GM12878 (cell line): ENCODE measurements at regions not wholly inside any gene's neighbourhood (a gene's known extent, or its start where the extent isn't known, plus 50 kb on each side); places are given as distances from the start of the nearest gene placed in this dataset.

ENCODE experiments used
- ATAC-seq: fragments of 200-7000 bp; cut with Tn5 transposase; 3 replicates; pipeline ENCODE4 v1.9.1; 2020; ENCODE audit warnings: mild to moderate bottlenecking, moderate library complexity
- BruUV-seq: library from RNA; stranded (reverse); fragments of 400-500 nt; replicated peaks from 2 replicates; lab custom pipeline; 2021; lab: Mats Ljungman, UMichigan
- CTCF ChIA-PET: fragments of 300-600 bp; sonication (Branson Sonifier 250); formaldehyde crosslinking; extraction: SDS; loops from one replicate; lab custom pipeline; 2021; ENCODE audit warnings: inconsistent platforms; lab: Yijun Ruan, JAX
- POLR2A ChIA-PET: fragments of 350-600 bp; formaldehyde crosslinking; extraction: SDS; loops from one replicate; lab custom pipeline; 2021; ENCODE audit warnings: inconsistent platforms; lab: Charles Lee
- RAD21 ChIA-PET: fragments of 300-600 bp; sonication (Branson Sonifier 250); formaldehyde crosslinking; loops from one replicate; lab custom pipeline; 2023; ENCODE audit warnings: antibody characterized with exemption; ENCODE audit not compliant: unreplicated experiment; lab: Charles Lee
- SMC1A ChIA-PET: fragments of 300-600 bp; sonication (Branson Sonifier 250); formaldehyde crosslinking; loops from one replicate; lab custom pipeline; 2023; ENCODE audit not compliant: unreplicated experiment, uncharacterized antibody; lab: Charles Lee
- DNase-seq: peaks from one replicate; pipeline ENCODE4 v3.0.0-alpha.2; 2011; ENCODE audit warnings: low read depth, low spot score
- FAIRE-seq: peaks from 3 replicates; lab custom pipeline; 2011; peaks lifted over from hg19 to GRCh38; lab: Jason Lieb, UNC
- H2AFZ ChIP-seq: 2 replicates; pipeline ENCODE4 v1.6.0; 2011; ENCODE audit warnings: low read depth, low read length, control low read depth; ENCODE audit not compliant: control insufficient read depth
- H3K27ac ChIP-seq: 2 replicates; pipeline ENCODE4 v1.5.1; 2011; ENCODE audit warnings: control low read depth; ENCODE audit not compliant: control insufficient read depth, insufficient read depth
- H3K27me3 ChIP-seq, 2 experiments: replicated peaks in 1 of 2; 2 replicates each; pipeline versions ENCODE4 v1.6.0 to v1.6.1; 2011; ENCODE audit warnings: low read length in 1 of 2; ENCODE audit not compliant: control insufficient read depth in 2 of 2, insufficient read depth in 2 of 2
- H3K36me3 ChIP-seq, 2 experiments: 2 replicates each; pipeline ENCODE4 v1.5.1; 2011; ENCODE audit warnings: low read length in 1 of 2; ENCODE audit not compliant: control insufficient read depth in 2 of 2, insufficient read depth in 2 of 2
- H3K4me1 ChIP-seq: 2 replicates; pipeline ENCODE4 v1.6.1; 2011; ENCODE audit warnings: mild to moderate bottlenecking, low read length, moderate library complexity, mixed read lengths; ENCODE audit not compliant: control insufficient read depth, insufficient read depth
- H3K4me2 ChIP-seq: 2 replicates; pipeline ENCODE4 v1.6.0; 2011; ENCODE audit warnings: control low read depth; ENCODE audit not compliant: control insufficient read depth, insufficient read depth
- H3K4me3 ChIP-seq: fragments of 200-600 bp; sonication (generic); 2 replicates; pipeline ENCODE4 v1.5.1; 2016
- H3K79me2 ChIP-seq: 2 replicates; pipeline ENCODE4 v1.6.0; 2011; ENCODE audit warnings: low read length; ENCODE audit not compliant: control insufficient read depth, insufficient read depth
- H3K9ac ChIP-seq: 2 replicates; pipeline ENCODE4 v1.8.0; 2011; ENCODE audit warnings: low read length, control low read depth, mixed read lengths; ENCODE audit not compliant: control insufficient read depth, insufficient read depth
- H3K9me3 ChIP-seq: replicated peaks from 3 replicates; pipeline ENCODE4 v1.5.1; 2011; ENCODE audit warnings: mild to moderate bottlenecking, low read length; ENCODE audit not compliant: control insufficient read depth, insufficient read depth
- H4K20me1 ChIP-seq: 2 replicates; pipeline ENCODE4 v1.6.0; 2011; ENCODE audit not compliant: control insufficient read depth, insufficient read depth
- ATF7 ChIP-seq: fragments of 450-650 bp; IDR thresholded peaks from 2 replicates; pipeline ENCODE4 v1.6.1; 2016; ENCODE audit warnings: low read depth, mild to moderate bottlenecking
- CUX1 ChIP-seq: IDR thresholded peaks from 2 replicates; pipeline ENCODE4 v1.6.1; 2012; ENCODE audit warnings: improper control_type of control experiment, low read depth, low read length; ENCODE audit not compliant: insufficient replicate concordance
- FOXK2 ChIP-seq: fragments of 450-650 bp; IDR thresholded peaks from 2 replicates; pipeline ENCODE4 v1.6.1; 2017; ENCODE audit warnings: mild to moderate bottlenecking, moderate library complexity
- GABPA ChIP-seq: IDR thresholded peaks from 2 replicates; pipeline ENCODE4 v1.6.1; 2014; ENCODE audit warnings: antibody characterized with exemption, low read depth, mild to moderate bottlenecking, inconsistent platforms
- IRF3 ChIP-seq: fragments of 450-650 bp; IDR thresholded peaks from 2 replicates; pipeline ENCODE4 v1.6.1; 2014; ENCODE audit warnings: mild to moderate bottlenecking
- PAX5 ChIP-seq: IDR thresholded peaks from 2 replicates; pipeline ENCODE4 v1.6.1; 2011; ENCODE audit warnings: low read depth, low read length, borderline replicate concordance
- POLR2AphosphoS5 ChIP-seq: IDR thresholded peaks from 2 replicates; pipeline ENCODE4 v1.6.1; 2011; ENCODE audit warnings: mild to moderate bottlenecking, low read length, inconsistent platforms
- RELA ChIP-seq: fragments of 450-650 bp; IDR thresholded peaks from 2 replicates; pipeline ENCODE4 v1.8.0; 2014; ENCODE audit warnings: borderline replicate concordance; ENCODE audit not compliant: partially characterized antibody
- WGBS: methylation state at CpG from one replicate; pipeline ENCODE4 v1.1.6; 2016; ENCODE audit warnings: low lambda C conversion rate; ENCODE audit not compliant: insufficient replicate concordance, insufficient coverage; ENCODE audit errors: missing lambda C conversion rate; 5-methylcytosine and 5-hydroxymethylcytosine counted together
- in situ Hi-C: fragments of 300-500 bp; cut with MboI; formaldehyde crosslinking; loops from 9 replicates; pipeline ENCODE4 v1.14.3; 2018; ENCODE audit warnings: mixed read lengths
- intact Hi-C: fragments of 100-400 bp; cut with micrococcal nuclease; formaldehyde crosslinking; loops from one replicate; pipeline ENCODE4 v1.14.2; 2022; ENCODE audit not compliant: unreplicated experiment
- TF ChIP-seq, protein P1 (sequence below): IDR thresholded peaks from 2 replicates; pipeline ENCODE4 v1.6.1; 2012; ENCODE audit warnings: low read depth, low read length, improper control_type of control experiment
- TF ChIP-seq, protein P2 (sequence below): IDR thresholded peaks from 2 replicates; pipeline ENCODE4 v1.6.1; 2012; ENCODE audit warnings: low read depth, low read length, improper control_type of control experiment

DNA sequence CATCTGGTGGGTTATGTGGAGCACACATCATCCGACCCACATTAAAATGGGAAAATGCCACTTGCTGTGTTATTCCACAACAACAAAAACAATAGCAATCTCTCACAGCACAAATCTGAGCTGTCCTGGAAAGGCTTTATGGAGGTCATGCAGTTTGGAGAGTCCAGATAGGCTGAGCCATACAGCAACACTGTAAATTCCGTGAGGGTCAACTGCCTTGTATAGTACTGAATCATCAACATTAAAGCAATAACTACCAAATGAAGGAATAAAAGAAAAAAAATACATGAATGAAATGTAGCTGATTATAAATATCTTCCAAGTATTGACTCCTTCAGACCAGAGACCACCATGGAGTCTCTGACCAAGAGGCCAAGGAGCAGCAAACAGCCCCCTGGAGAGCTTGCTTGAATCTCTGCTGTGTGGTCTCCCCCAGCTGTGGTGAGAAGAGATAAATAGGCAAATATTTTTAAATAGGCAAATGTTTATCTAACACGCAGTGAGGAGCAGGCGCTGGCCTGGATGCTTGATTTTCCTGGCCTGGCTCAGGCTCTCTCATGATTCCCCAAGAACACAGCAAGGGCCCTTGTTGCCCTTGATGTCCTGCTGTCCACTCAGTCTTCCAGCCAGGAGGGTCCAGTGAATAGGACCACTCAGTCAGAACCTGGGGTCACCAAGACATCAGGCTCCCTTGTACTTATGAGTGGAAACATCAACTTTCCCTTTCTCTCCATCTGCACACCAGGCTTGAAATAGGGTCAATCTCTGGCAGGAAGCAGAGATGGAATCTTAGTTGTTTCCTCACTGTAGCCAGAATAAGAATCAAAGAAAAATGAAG, 1021.3 kb downstream of the XPNPEP1 start:
- RAD21 ChIA-PET: no interaction called here
- POLR2A ChIA-PET: no interaction called here
- no peak overlapping the region for H3K4me2 ChIP-seq

DNA sequence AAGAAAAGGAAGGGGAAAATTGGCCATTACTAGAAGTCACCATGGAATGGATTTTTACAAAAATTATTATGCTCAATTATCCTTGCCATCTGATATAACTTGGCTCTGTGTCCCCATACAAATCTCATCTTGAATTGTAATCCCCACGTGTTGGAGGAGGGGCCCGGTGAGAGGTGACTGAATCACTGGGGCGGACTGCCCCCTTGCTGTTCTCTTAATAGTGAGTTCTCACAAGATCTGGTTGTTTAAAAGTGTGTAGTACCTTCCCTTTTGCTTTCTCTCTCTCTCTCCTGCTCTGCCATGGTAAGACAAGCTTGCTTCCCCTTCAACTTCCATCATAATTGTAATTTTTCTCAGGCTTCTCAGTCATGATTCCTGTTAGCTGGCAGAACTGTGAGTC, 1023.6 kb downstream of the XPNPEP1 start:
- no peak overlapping the region for H3K27ac ChIP-seq
- SMC1A ChIA-PET: interaction anchor here (1.5 kb wide), 1 partner anchor 11 kb away, joined by 5 read pairs; no protein-coding TSS in a partner anchor
- no peak overlapping the region for H2AFZ ChIP-seq
- no TSS peak for BruUV-seq
- no peak overlapping the region for H3K4me2 ChIP-seq
- H3K79me2 ChIP-seq: no peaks in the 10 kb centered on the region
- no peak overlapping the region for H3K9ac ChIP-seq
- intact Hi-C loops (no loop called here), in situ Hi-C loops (no loop called here)
- H3K4me1 ChIP-seq: no peaks in the 10 kb centered on the region; the same call in 1 of the 2 replicates
- POLR2A ChIA-PET: no interaction called here
- no peaks in the 10 kb centered on the region for H3K36me3 ChIP-seq
- DNase-seq: no peak
- ATAC-seq: no peak
- CTCF ChIA-PET: no interaction called here
- H4K20me1 ChIP-seq: no peaks in the 10 kb centered on the region
- H3K27me3 ChIP-seq: no peaks in the 10 kb centered on the region
- RAD21 ChIA-PET: no interaction called here
- 44% methylated on average over 3 of the region's 3 CpGs for WGBS
- H3K9me3 ChIP-seq: no peaks in the 10 kb centered on the region; the same call in 1 of the 3 replicates
- FAIRE-seq: no peak
- no peak overlapping the region for H3K4me3 ChIP-seq
- no peak for TF ChIP-seq CUX1
- no peak for TF ChIP-seq IRF3
- TF ChIP-seq, protein P1, sequence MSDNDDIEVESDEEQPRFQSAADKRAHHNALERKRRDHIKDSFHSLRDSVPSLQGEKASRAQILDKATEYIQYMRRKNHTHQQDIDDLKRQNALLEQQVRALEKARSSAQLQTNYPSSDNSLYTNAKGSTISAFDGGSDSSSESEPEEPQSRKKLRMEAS: no peak
- TF ChIP-seq POLR2AphosphoS5: no peak

More for the DNA sequence above, 1021.3 kb downstream of the XPNPEP1 start:
- DNase-seq: no peak
- SMC1A ChIA-PET: no interaction called here
- peaks cover 0 to 2% of the 10 kb centered on the region in 2 experiments; a peak in 1 of 4 replicates for H3K27me3 ChIP-seq
- in situ Hi-C loops: no loop called here
- H3K79me2 ChIP-seq: no peaks in the 10 kb centered on the region
- BruUV-seq: no TSS peak
- no peak overlapping the region; the same call in 1 of the 2 replicates for H2AFZ ChIP-seq
- no peaks in the 10 kb centered on the region for H4K20me1 ChIP-seq
- no peaks in the 10 kb centered on the region for H3K36me3 ChIP-seq
- FAIRE-seq: no peak
- H3K27ac ChIP-seq: no peak overlapping the region
- TF ChIP-seq PAX5: no peak
- no peak for TF ChIP-seq GABPA
- TF ChIP-seq, protein P2, sequence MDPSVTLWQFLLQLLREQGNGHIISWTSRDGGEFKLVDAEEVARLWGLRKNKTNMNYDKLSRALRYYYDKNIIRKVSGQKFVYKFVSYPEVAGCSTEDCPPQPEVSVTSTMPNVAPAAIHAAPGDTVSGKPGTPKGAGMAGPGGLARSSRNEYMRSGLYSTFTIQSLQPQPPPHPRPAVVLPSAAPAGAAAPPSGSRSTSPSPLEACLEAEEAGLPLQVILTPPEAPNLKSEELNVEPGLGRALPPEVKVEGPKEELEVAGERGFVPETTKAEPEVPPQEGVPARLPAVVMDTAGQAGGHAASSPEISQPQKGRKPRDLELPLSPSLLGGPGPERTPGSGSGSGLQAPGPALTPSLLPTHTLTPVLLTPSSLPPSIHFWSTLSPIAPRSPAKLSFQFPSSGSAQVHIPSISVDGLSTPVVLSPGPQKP: no peak
- TF ChIP-seq RELA: no peak
- TF ChIP-seq FOXK2: no peak
- no peak for TF ChIP-seq ATF7
- no peak overlapping the region for H3K9ac ChIP-seq
- H3K4me3 ChIP-seq: no peak overlapping the region
- H3K9me3 ChIP-seq: no peaks in the 10 kb centered on the region
- CTCF ChIA-PET: no interaction called here
- intact Hi-C loops: no loop called here
- WGBS: 70% methylated on average over 4 of the region's 4 CpGs
- no peak; the same call in 2 of the 3 replicates for ATAC-seq
- H3K4me1 ChIP-seq: no peaks in the 10 kb centered on the region
